Endothelial cell (in vitro differentiated cells): ENCODE measurements at regions not wholly inside any gene's neighbourhood (a gene's known extent, or its start where the extent isn't known, plus 50 kb on each side); places are given as distances from the start of the nearest gene placed in this dataset.

Experiments used
- DNase-seq: peaks from one replicate; pipeline ENCODE4 v3.0.0; 2021; ENCODE audit warnings: low spot score
- H3K27ac Mint-ChIP-seq: one replicate; pipeline ENCODE4 v1.8.0; 2021; ENCODE audit warnings: mixed read lengths, inconsistent platforms; ENCODE audit not compliant: unreplicated experiment
- H3K27me3 Mint-ChIP-seq: one replicate; pipeline ENCODE4 v1.8.0; 2021; ENCODE audit warnings: mild to moderate bottlenecking, moderate library complexity, mixed read lengths, inconsistent platforms; ENCODE audit not compliant: unreplicated experiment
- H3K36me3 Mint-ChIP-seq: one replicate; pipeline ENCODE4 v1.8.0; 2021; ENCODE audit warnings: mild to moderate bottlenecking, low read depth, mixed read lengths, inconsistent platforms; ENCODE audit not compliant: unreplicated experiment
- H3K4me1 Mint-ChIP-seq: one replicate; pipeline ENCODE4 v1.8.0; 2021; ENCODE audit warnings: mild to moderate bottlenecking, mixed read lengths, inconsistent platforms; ENCODE audit not compliant: unreplicated experiment
- H3K4me3 Mint-ChIP-seq: one replicate; pipeline ENCODE4 v1.8.0; 2021; ENCODE audit warnings: mild to moderate bottlenecking, mixed read lengths, inconsistent platforms; ENCODE audit not compliant: unreplicated experiment
- H3K9me3 Mint-ChIP-seq: one replicate; pipeline ENCODE4 v1.8.0; 2021; ENCODE audit warnings: mixed read lengths, inconsistent platforms; ENCODE audit not compliant: unreplicated experiment
- TF ChIP-seq, protein P1 (sequence below): fragments of 200-600 bp; sonication (generic); IDR thresholded peaks from one replicate; pipeline ENCODE4 v1.5.0; 2021; ENCODE audit warnings: antibody characterized with exemption; ENCODE audit not compliant: unreplicated experiment

- Mint-ChIP-seq H3K27me3 (no peaks in the 10 kb centered on the region), H3K36me3 (peaks cover 6% of the 10 kb centered on the region), H3K27ac (no peak overlapping the region), H3K9me3 (no peaks in the 10 kb centered on the region), H3K4me3 (no peak overlapping the region), H3K4me1 (peaks cover 9% of the 10 kb centered on the region)
- TF ChIP-seq, protein P1, sequence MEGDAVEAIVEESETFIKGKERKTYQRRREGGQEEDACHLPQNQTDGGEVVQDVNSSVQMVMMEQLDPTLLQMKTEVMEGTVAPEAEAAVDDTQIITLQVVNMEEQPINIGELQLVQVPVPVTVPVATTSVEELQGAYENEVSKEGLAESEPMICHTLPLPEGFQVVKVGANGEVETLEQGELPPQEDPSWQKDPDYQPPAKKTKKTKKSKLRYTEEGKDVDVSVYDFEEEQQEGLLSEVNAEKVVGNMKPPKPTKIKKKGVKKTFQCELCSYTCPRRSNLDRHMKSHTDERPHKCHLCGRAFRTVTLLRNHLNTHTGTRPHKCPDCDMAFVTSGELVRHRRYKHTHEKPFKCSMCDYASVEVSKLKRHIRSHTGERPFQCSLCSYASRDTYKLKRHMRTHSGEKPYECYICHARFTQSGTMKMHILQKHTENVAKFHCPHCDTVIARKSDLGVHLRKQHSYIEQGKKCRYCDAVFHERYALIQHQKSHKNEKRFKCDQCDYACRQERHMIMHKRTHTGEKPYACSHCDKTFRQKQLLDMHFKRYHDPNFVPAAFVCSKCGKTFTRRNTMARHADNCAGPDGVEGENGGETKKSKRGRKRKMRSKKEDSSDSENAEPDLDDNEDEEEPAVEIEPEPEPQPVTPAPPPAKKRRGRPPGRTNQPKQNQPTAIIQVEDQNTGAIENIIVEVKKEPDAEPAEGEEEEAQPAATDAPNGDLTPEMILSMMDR = no peak
- no peak for DNase-seq
Measured at GRCh38 chr4:123783921-123784320, 387.3 kb downstream of the SPRY1 start.

GRCh38 chr4:123784626-123785025, 388.0 kb downstream of the SPRY1 start:
- no peak for DNase-seq
- H3K27me3 Mint-ChIP-seq = no peaks in the 10 kb centered on the region
- H3K36me3 Mint-ChIP-seq = peaks cover 3% of the 10 kb centered on the region
- H3K27ac Mint-ChIP-seq = no peak overlapping the region
- TF ChIP-seq, protein P1 = no peak
- H3K4me3 Mint-ChIP-seq = no peak overlapping the region
- H3K9me3 Mint-ChIP-seq = no peaks in the 10 kb centered on the region
- H3K4me1 Mint-ChIP-seq = peaks cover 9% of the 10 kb centered on the region

DNA sequence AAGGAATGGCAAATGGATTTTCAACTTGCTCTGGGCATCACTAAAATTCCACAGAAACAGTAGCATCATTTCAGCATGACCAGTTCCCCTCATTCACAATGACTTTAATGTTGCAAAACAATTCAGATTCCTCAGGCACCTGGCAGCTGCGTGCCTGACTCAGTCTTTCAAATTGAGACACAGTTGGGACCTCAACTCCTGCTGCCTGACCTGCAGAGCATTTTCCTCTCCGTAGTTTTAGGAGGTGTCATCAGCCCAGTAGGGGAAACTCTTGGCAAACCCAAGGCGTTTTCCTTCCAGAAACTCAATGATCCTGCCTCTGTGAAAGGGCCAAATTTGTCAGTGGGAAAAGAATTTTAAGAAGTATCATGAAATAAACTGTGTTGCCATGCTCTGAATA, 388.9 kb downstream of the SPRY1 start:
- peaks cover 9% of the 10 kb centered on the region for H3K4me1 Mint-ChIP-seq
- no peak for DNase-seq
- TF ChIP-seq, protein P1 = no peak
- no peak overlapping the region for H3K27ac Mint-ChIP-seq
- no peak overlapping the region for H3K4me3 Mint-ChIP-seq
- no peaks in the 10 kb centered on the region for H3K9me3 Mint-ChIP-seq
- no peaks in the 10 kb centered on the region for H3K27me3 Mint-ChIP-seq
- H3K36me3 Mint-ChIP-seq = no peaks in the 10 kb centered on the region

- Mint-ChIP-seq H3K27ac (no peak overlapping the region), H3K4me3 (no peak overlapping the region), H3K4me1 (peaks cover 5% of the 10 kb centered on the region), H3K36me3 (no peaks in the 10 kb centered on the region), H3K9me3 (no peaks in the 10 kb centered on the region), H3K27me3 (no peaks in the 10 kb centered on the region)
- TF ChIP-seq, protein P1 = no peak
- no peak for DNase-seq
Measured at GRCh38 chr4:123786163-123786915, 389.7 kb downstream of the SPRY1 start.

DNA sequence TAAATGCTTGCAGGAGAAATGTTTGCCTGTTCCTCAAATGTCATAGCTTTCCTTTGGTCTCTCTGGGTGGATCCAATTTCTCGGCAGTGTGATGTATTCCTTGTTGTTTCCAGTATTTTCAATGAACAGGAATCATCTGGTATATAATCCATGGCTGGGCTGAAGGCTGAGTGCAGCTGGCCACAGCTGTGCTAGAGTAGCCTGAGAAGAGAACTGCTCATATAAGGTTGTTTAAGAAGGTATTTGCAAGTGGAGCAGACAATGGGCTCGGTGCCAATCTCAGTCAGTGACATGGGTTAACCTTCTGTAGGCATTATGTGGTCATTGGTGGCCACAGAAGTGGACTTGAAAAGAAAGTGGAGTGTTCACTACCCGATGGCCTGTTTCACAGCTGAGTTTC, 390.3 kb downstream of the SPRY1 start:
- no peaks in the 10 kb centered on the region for H3K36me3 Mint-ChIP-seq
- no peaks in the 10 kb centered on the region for H3K9me3 Mint-ChIP-seq
- H3K27me3 Mint-ChIP-seq = no peaks in the 10 kb centered on the region
- no peak for DNase-seq
- TF ChIP-seq, protein P1 = no peak
- no peak overlapping the region for H3K4me3 Mint-ChIP-seq
- no peaks in the 10 kb centered on the region for H3K4me1 Mint-ChIP-seq
- no peak overlapping the region for H3K27ac Mint-ChIP-seq
